ENCODE measurements at regions not wholly inside any gene's neighbourhood (a gene's known extent, or its start where the extent isn't known, plus 50 kb on each side); places are given as distances from the start of the nearest gene placed in this dataset.

- no peak for TF ChIP-seq CTCF (conservative IDR thresholded peaks at IDR 0.05; ENCODE audit: low read depth in 2 of 2)
- TF ChIP-seq ZNF331 (CRISPR knock-in tag; IDR thresholded peaks at IDR 0.05; ENCODE audit: low read depth) = no peak
- TF ChIP-seq CREB1 (CRISPR knock-in tag; IDR thresholded peaks at IDR 0.05; ENCODE audit: low read depth) = no peak
- no peak for TF ChIP-seq EZH2 (IDR thresholded peaks at IDR 0.05; ENCODE audit: low read depth, unreplicated experiment)
- no peak for TF ChIP-seq EZH2phosphoT487 (IDR thresholded peaks at IDR 0.05; ENCODE audit: unreplicated experiment)
- TF ChIP-seq ZNF114 (CRISPR knock-in tag; IDR thresholded peaks at IDR 0.05) = no peak
- TF ChIP-seq POLR2AphosphoS5 (IDR thresholded peaks at IDR 0.05; ENCODE audit: low read depth) = no peak
- no peak for TF ChIP-seq REST (IDR thresholded peaks at IDR 0.05; ENCODE audit: unreplicated experiment)
Observed at GRCh38 chr16:55239723-55240122, 84.3 kb upstream of the IRX6 start.
